MM.1S (cell line): ENCODE measurements at regions not wholly inside any gene's neighbourhood (a gene's known extent, or its start where the extent isn't known, plus 50 kb on each side); places are given as distances from the start of the nearest gene placed in this dataset.

Experiments
- CTCF ChIP-seq: fragments of 300-600 bp; sonication (generic); IDR thresholded peaks from 2 replicates; pipeline ENCODE4 v1.5.1; 2016; ENCODE audit warnings: antibody characterized with exemption, low read length, mixed read lengths
- EZH2 ChIP-seq: fragments of 300-600 bp; sonication (generic); optimal IDR thresholded peaks from 2 replicates; pipeline ENCODE3; 2017; ENCODE audit warnings: low read depth, mild to moderate bottlenecking, antibody characterized with exemption, low read length, mixed read lengths
- EZH2phosphoT487 ChIP-seq: fragments of 300-600 bp; sonication (generic); IDR thresholded peaks from 2 replicates; pipeline ENCODE4 v1.6.1; 2018; ENCODE audit warnings: antibody characterized with exemption, low read length

GRCh38 chr17:53894591-53894990 lies 71.9 kb downstream of the KIF2B start:
- TF ChIP-seq CTCF (no peak), EZH2 (no peak), EZH2phosphoT487 (no peak)
